Mucosa of rectum (tissue), 2 donors: ENCODE measurements at regions not wholly inside any gene's neighbourhood (a gene's known extent, or its start where the extent isn't known, plus 50 kb on each side); places are given as distances from the start of the nearest gene placed in this dataset.

Source experiments
- H3K27ac ChIP-seq, 2 donors: one replicate each; pipeline ENCODE4 v1.7.0; 2013; ENCODE audit warnings: inconsistent platforms in 2 of 2, low read depth in 2 of 2, low read length in 2 of 2
- H3K27me3 ChIP-seq, 2 donors: one replicate each; pipeline ENCODE4 v1.7.0; 2013; ENCODE audit warnings: low read length in 2 of 2; ENCODE audit not compliant: control insufficient read depth in 2 of 2, insufficient read depth in 2 of 2
- H3K36me3 ChIP-seq, 2 donors: one replicate each; pipeline ENCODE4 v1.7.0; 2013; ENCODE audit warnings: low read length in 2 of 2; ENCODE audit not compliant: control insufficient read depth in 2 of 2, insufficient read depth in 2 of 2
- H3K4me1 ChIP-seq, 2 donors: one replicate each; pipeline ENCODE4 v1.7.0; 2013; ENCODE audit warnings: low read length in 2 of 2, mild to moderate bottlenecking in 1 of 2; ENCODE audit not compliant: control insufficient read depth in 2 of 2, insufficient read depth in 2 of 2
- H3K4me3 ChIP-seq, 2 donors: one replicate each; pipeline ENCODE4 v1.7.0; 2013; ENCODE audit warnings: low read length in 2 of 2
- H3K9ac ChIP-seq, 2 donors: one replicate each; pipeline ENCODE4 v1.7.0; 2013; ENCODE audit warnings: low read length in 2 of 2, low read depth in 1 of 2, mild to moderate bottlenecking in 1 of 2
- H3K9me3 ChIP-seq, 2 donors: one replicate each; pipeline ENCODE4 v1.7.0; 2013; ENCODE audit warnings: low read length in 2 of 2; ENCODE audit not compliant: control insufficient read depth in 2 of 2
- donor health status: healthy.
- donor health status: Normal muscosa, but diverticular disease.

- no peaks in the 10 kb centered on the region for H3K36me3 ChIP-seq
- H3K9ac ChIP-seq, result no peak overlapping the region
- H3K4me1 ChIP-seq, result no peaks in the 10 kb centered on the region
- H3K9me3 ChIP-seq, result no peaks in the 10 kb centered on the region
- no peak overlapping the region for H3K27ac ChIP-seq
- no peak overlapping the region for H3K4me3 ChIP-seq
- no peaks in the 10 kb centered on the region for H3K27me3 ChIP-seq
These were observed 287.9 kb downstream of the SEC61B start for GRCh38 chr9:99509900-99510535.

- H3K4me1 ChIP-seq, result no peaks in the 10 kb centered on the region
- H3K36me3 ChIP-seq, result no peaks in the 10 kb centered on the region
- no peaks in the 10 kb centered on the region for H3K9me3 ChIP-seq
These were observed 289.6 kb downstream of the SEC61B start for GRCh38 chr9:99511723-99512122.

GRCh38 chr9:99513441-99514112, 291.5 kb downstream of the SEC61B start:
- no peaks in the 10 kb centered on the region for H3K4me1 ChIP-seq
- no peak overlapping the region for H3K4me3 ChIP-seq
- no peak overlapping the region for H3K27ac ChIP-seq

More at GRCh38 chr9:99511723-99512122, 289.6 kb downstream of the SEC61B start:
- H3K27ac ChIP-seq, result no peak overlapping the region
- H3K9ac ChIP-seq, result no peak overlapping the region
- H3K27me3 ChIP-seq, result no peaks in the 10 kb centered on the region
- no peak overlapping the region for H3K4me3 ChIP-seq

GRCh38 chr9:99515093-99515492, 293.0 kb downstream of the SEC61B start:
- H3K4me1 ChIP-seq, result no peaks in the 10 kb centered on the region
- no peaks in the 10 kb centered on the region for H3K9me3 ChIP-seq
- H3K36me3 ChIP-seq, result no peaks in the 10 kb centered on the region
- no peaks in the 10 kb centered on the region for H3K27me3 ChIP-seq
- H3K4me3 ChIP-seq, result no peak overlapping the region
- no peak overlapping the region for H3K27ac ChIP-seq
- H3K9ac ChIP-seq, result no peak overlapping the region

More at GRCh38 chr9:99513441-99514112, 291.5 kb downstream of the SEC61B start:
- H3K9me3 ChIP-seq, result no peaks in the 10 kb centered on the region
- no peak overlapping the region for H3K9ac ChIP-seq
- H3K27me3 ChIP-seq, result no peaks in the 10 kb centered on the region
- H3K36me3 ChIP-seq, result no peaks in the 10 kb centered on the region

GRCh38 chr9:99515895-99516656, 294.0 kb downstream of the SEC61B start:
- no peak overlapping the region for H3K27ac ChIP-seq
- H3K4me1 ChIP-seq, result no peaks in the 10 kb centered on the region
- H3K36me3 ChIP-seq, result no peaks in the 10 kb centered on the region
- no peak overlapping the region for H3K4me3 ChIP-seq
- no peak overlapping the region for H3K9ac ChIP-seq
- H3K9me3 ChIP-seq, result no peaks in the 10 kb centered on the region
- H3K27me3 ChIP-seq, result no peaks in the 10 kb centered on the region

- no peak overlapping the region for H3K27ac ChIP-seq
- H3K36me3 ChIP-seq, result no peaks in the 10 kb centered on the region
- H3K9ac ChIP-seq, result no peak overlapping the region
- H3K9me3 ChIP-seq, result no peaks in the 10 kb centered on the region
- H3K4me3 ChIP-seq, result no peak overlapping the region
- H3K4me1 ChIP-seq, result no peaks in the 10 kb centered on the region
- no peaks in the 10 kb centered on the region for H3K27me3 ChIP-seq
These were observed 294.6 kb downstream of the SEC61B start for GRCh38 chr9:99516657-99517049.

- Histone ChIP-seq H3K4me1 (no peaks in the 10 kb centered on the region), H3K4me3 (no peak overlapping the region), H3K27me3 (no peaks in the 10 kb centered on the region), H3K9me3 (no peaks in the 10 kb centered on the region), H3K36me3 (no peaks in the 10 kb centered on the region), H3K27ac (no peak overlapping the region), H3K9ac (no peak overlapping the region)
These were observed 297.8 kb upstream of the NR4A3 start for GRCh38 chr9:99523838-99524237.

- Histone ChIP-seq H3K9me3 (no peaks in the 10 kb centered on the region), H3K4me3 (no peak overlapping the region), H3K9ac (no peak overlapping the region), H3K27ac (no peak overlapping the region), H3K36me3 (no peaks in the 10 kb centered on the region), H3K4me1 (no peaks in the 10 kb centered on the region), H3K27me3 (no peaks in the 10 kb centered on the region)
These were observed 290.4 kb upstream of the NR4A3 start for GRCh38 chr9:99531313-99531712.

- no peaks in the 10 kb centered on the region for H3K4me1 ChIP-seq
- no peak overlapping the region for H3K27ac ChIP-seq
- H3K36me3 ChIP-seq, result no peaks in the 10 kb centered on the region
These were observed 288.3 kb upstream of the NR4A3 start for GRCh38 chr9:99533421-99533820.

GRCh38 chr9:99537996-99538395, 283.7 kb upstream of the NR4A3 start:
- Histone ChIP-seq H3K27ac (no peak overlapping the region), H3K9me3 (no peaks in the 10 kb centered on the region), H3K9ac (no peak overlapping the region), H3K27me3 (no peaks in the 10 kb centered on the region), H3K36me3 (no peaks in the 10 kb centered on the region), H3K4me3 (no peak overlapping the region), H3K4me1 (no peaks in the 10 kb centered on the region)

More at GRCh38 chr9:99533421-99533820, 288.3 kb upstream of the NR4A3 start:
- Histone ChIP-seq H3K27me3 (no peaks in the 10 kb centered on the region), H3K9me3 (no peaks in the 10 kb centered on the region), H3K9ac (no peak overlapping the region), H3K4me3 (no peak overlapping the region)
